T-cell (primary cell): ENCODE measurements at regions not wholly inside any gene's neighbourhood (a gene's known extent, or its start where the extent isn't known, plus 50 kb on each side); places are given as distances from the start of the nearest gene placed in this dataset.

Source experiments
- ATAC-seq, 4 experiments: fragments of 200-7000 bp in 3 of 4; fragments of 150-1000 bp in 1 of 4; cut with Tn5 transposase; replicated peaks in 1 of 4; 1 replicate in 3 of 4; 2 replicates in 1 of 4; pipeline ENCODE4 v1.10.0; 2021; ENCODE audit warnings: moderate library complexity in 3 of 4, mild to moderate bottlenecking in 2 of 4, moderate number of reproducible peaks in 1 of 4
- CTCF ChIA-PET, 2 donors: fragments of 300-600 bp; sonication (Branson Sonifier 250); formaldehyde crosslinking; loops; one replicate each; lab custom pipeline; 2022; ENCODE audit warnings: antibody characterized with exemption in 2 of 2; lab: Charles Lee
- POLR2A ChIA-PET, 2 donors: fragments of 300-600 bp; sonication (Branson Sonifier 250); formaldehyde crosslinking; loops; one replicate each; lab custom pipeline; 2022; ENCODE audit warnings: antibody characterized with exemption in 2 of 2; lab: Charles Lee
- DNase-seq, 35 experiments: peaks; one replicate each; pipeline versions ENCODE4 v3.0.0 to v3.0.0-alpha.2; 2013 to 2023
- H3K27ac ChIP-seq: one replicate; pipeline ENCODE4 v1.5.1; 2013; ENCODE audit warnings: low read length
- H3K27me3 ChIP-seq, 2 experiments: replicated peaks in 1 of 2; 1 replicate in 1 of 2; 2 replicates in 1 of 2; pipeline versions ENCODE4 v1.6.1 to v1.7.0; 2013; ENCODE audit warnings: low read length in 1 of 2, mixed read lengths in 1 of 2; ENCODE audit not compliant: control insufficient read depth in 2 of 2, insufficient read depth in 2 of 2; ENCODE audit errors: extremely low read depth in 1 of 2
- H3K36me3 ChIP-seq, 2 donors: 1 replicate in 1 of 2; 2 replicates in 1 of 2; pipeline versions ENCODE4 v1.6.1 to v1.7.0; 2013; ENCODE audit warnings: low read length in 1 of 2; ENCODE audit not compliant: control insufficient read depth in 2 of 2, insufficient read depth in 1 of 2; ENCODE audit errors: extremely low read depth in 1 of 2
- H3K4me1 ChIP-seq, 2 experiments: 1 replicate in 1 of 2; 2 replicates in 1 of 2; pipeline versions ENCODE4 v1.6.1 to v1.7.0; 2013; ENCODE audit warnings: low read length in 2 of 2, mixed read lengths in 1 of 2; ENCODE audit not compliant: insufficient read depth in 2 of 2, control insufficient read depth in 1 of 2; ENCODE audit errors: extremely low read depth in 1 of 2
- H3K4me3 ChIP-seq, 2 donors: 1 replicate in 1 of 2; 2 replicates in 1 of 2; pipeline versions ENCODE4 v1.5.1 to v1.7.0; 2013; ENCODE audit warnings: mild to moderate bottlenecking in 2 of 2, low read length in 1 of 2, moderate library complexity in 1 of 2; ENCODE audit not compliant: control insufficient read depth in 1 of 2; ENCODE audit errors: extremely low read depth in 1 of 2
- H3K9me3 ChIP-seq: 2 replicates; pipeline ENCODE4 v1.7.0; 2013
- H3K27ac Mint-ChIP-seq, 2 donors: one replicate each; pipeline ENCODE4 v1.8.0; 2020 to 2021; ENCODE audit warnings: mild to moderate bottlenecking in 2 of 2, mixed read lengths in 2 of 2
- H3K27me3 Mint-ChIP-seq, 2 donors: one replicate each; pipeline ENCODE4 v1.8.0; 2021 to 2022; ENCODE audit warnings: mixed read lengths in 2 of 2
- H3K36me3 Mint-ChIP-seq: one replicate; pipeline ENCODE4 v1.8.0; 2021; ENCODE audit warnings: mixed read lengths
- H3K4me1 Mint-ChIP-seq, 3 donors: one replicate each; pipeline ENCODE4 v1.8.0; 2020 to 2022; ENCODE audit warnings: mixed read lengths in 3 of 3, mild to moderate bottlenecking in 1 of 3
- H3K4me3 Mint-ChIP-seq, 3 donors: one replicate each; pipeline ENCODE4 v1.8.0; 2020 to 2022; ENCODE audit warnings: mild to moderate bottlenecking in 3 of 3, mixed read lengths in 3 of 3, moderate library complexity in 3 of 3
- H3K9me3 Mint-ChIP-seq, 3 donors: one replicate each; pipeline ENCODE4 v1.8.0; 2020 to 2022; ENCODE audit warnings: mixed read lengths in 3 of 3
- WGBS: methylation state at CpG from one replicate; pipeline ENCODE4 v1.1.5; 2013; ENCODE audit warnings: missing lambda C conversion rate; ENCODE audit not compliant: insufficient coverage; 5-methylcytosine and 5-hydroxymethylcytosine counted together

GRCh38 chr2:212628586-212628985 is 90.0 kb upstream of the ERBB4 start:
- Histone ChIP-seq H3K36me3 (no peaks in the 10 kb centered on the region), H3K4me1 (no peaks in the 10 kb centered on the region), H3K9me3 (no peaks in the 10 kb centered on the region), H3K27me3 (no peaks in the 10 kb centered on the region), H3K27ac (no peak overlapping the region), H3K4me3 (no peak overlapping the region)
- H3K9me3 Mint-ChIP-seq, result peaks cover 0 to 25% (median 2%) of the 10 kb centered on the region in 3 donors
- no peaks in the 10 kb centered on the region for H3K4me1 Mint-ChIP-seq
- no peaks in the 10 kb centered on the region for H3K36me3 Mint-ChIP-seq
- no CpG with 5 or more reads among the region's 1 CpG for WGBS
- ATAC-seq (no peak), DNase-seq (no peak)
- ChIA-PET CTCF (no interaction called here), POLR2A (no interaction called here)
- H3K27ac Mint-ChIP-seq, result no peak overlapping the region
- no peak overlapping the region for H3K4me3 Mint-ChIP-seq
- no peaks in the 10 kb centered on the region for H3K27me3 Mint-ChIP-seq

DNA sequence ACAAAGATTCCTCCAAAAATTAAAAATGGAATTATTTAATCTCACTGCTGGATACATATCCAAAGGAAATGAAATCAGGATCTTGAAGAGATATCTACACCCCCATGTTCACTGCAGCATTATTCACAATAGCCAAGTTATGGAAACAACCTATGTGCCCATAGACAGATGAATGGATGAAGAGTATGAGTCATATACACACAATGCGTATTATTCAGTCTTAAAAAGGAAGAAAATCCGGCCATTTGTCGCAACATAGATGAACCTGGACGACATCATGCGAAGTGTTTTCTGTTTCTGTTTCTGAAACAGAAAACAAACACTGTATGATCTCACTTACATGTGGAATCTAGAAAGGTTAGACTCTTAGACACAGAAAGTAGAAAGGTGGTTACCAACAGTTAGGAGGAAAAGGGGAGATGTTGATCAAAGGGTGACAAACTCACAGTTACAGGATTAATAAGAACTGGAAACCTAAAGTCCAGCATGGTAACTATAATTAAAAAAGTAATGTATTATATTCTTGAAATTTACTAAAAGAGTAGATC is 87.8 kb upstream of the ERBB4 start:
- H3K27ac Mint-ChIP-seq, result no peak overlapping the region

DNA sequence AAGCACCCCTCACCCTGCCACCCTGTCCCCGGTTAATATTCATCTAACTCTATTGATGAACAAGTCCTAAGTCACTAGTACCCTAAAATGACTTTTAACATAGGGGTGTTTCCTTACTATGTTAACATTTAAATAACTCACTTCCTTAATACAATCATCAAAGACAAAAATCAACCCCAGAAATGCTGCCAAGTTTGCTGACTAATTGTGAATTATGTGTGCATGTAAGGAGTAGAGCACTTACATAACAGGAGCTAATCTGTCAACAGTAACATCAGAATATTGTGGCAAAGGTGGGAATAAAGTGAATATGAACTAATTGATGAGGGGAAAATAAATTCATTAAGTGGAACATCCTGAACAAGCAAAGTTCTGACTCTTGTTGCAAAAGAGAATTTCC is 81.4 kb upstream of the ERBB4 start:
- Histone ChIP-seq H3K9me3 (no peaks in the 10 kb centered on the region), H3K27ac (no peak overlapping the region), H3K4me3 (no peak overlapping the region), H3K36me3 (no peaks in the 10 kb centered on the region), H3K27me3 (peaks cover 0 to 3% of the 10 kb centered on the region in 2 experiments), H3K4me1 (no peaks in the 10 kb centered on the region)
- ChIA-PET POLR2A (no interaction called here), CTCF (interaction anchor here in 1 of 2 donors (0.5 kb wide), 1 partner anchor 38 kb away, joined by 5 read pairs; no protein-coding TSS in a partner anchor)
- no peak for ATAC-seq
- Mint-ChIP-seq H3K9me3 (peaks cover 0 to 5% (median 3%) of the 10 kb centered on the region in 3 donors), H3K27ac (no peak overlapping the region), H3K27me3 (peaks cover 0 to 6% of the 10 kb centered on the region in 2 donors), H3K36me3 (no peaks in the 10 kb centered on the region), H3K4me1 (no peaks in the 10 kb centered on the region), H3K4me3 (no peak overlapping the region)
- DNase-seq, result no peak
- no CpG with 5 or more reads among the region's 1 CpG for WGBS

More for the DNA sequence above, 87.8 kb upstream of the ERBB4 start:
- no CpG with 5 or more reads among the region's 5 CpGs for WGBS
- H3K27me3 ChIP-seq, result no peaks in the 10 kb centered on the region
- no peaks in the 10 kb centered on the region for H3K27me3 Mint-ChIP-seq
- ChIA-PET CTCF (no interaction called here), POLR2A (no interaction called here)
- H3K9me3 ChIP-seq, result no peaks in the 10 kb centered on the region
- H3K4me3 Mint-ChIP-seq, result no peak overlapping the region
- H3K36me3 ChIP-seq, result no peaks in the 10 kb centered on the region
- peaks cover under 1 to 25% (median 2%) of the 10 kb centered on the region in 3 donors for H3K9me3 Mint-ChIP-seq
- no peaks in the 10 kb centered on the region for H3K4me1 Mint-ChIP-seq
- DNase-seq (no peak), ATAC-seq (no peak)
- no peak overlapping the region for H3K4me3 ChIP-seq
- H3K36me3 Mint-ChIP-seq, result no peaks in the 10 kb centered on the region
- H3K27ac ChIP-seq, result no peak overlapping the region
- H3K4me1 ChIP-seq, result no peaks in the 10 kb centered on the region

- POLR2A ChIA-PET, result no interaction called here
- CTCF ChIA-PET, result no interaction called here
- H3K9me3 ChIP-seq, result no peaks in the 10 kb centered on the region
- Mint-ChIP-seq H3K27me3 (peaks cover 0 to 6% of the 10 kb centered on the region in 2 donors), H3K4me1 (no peaks in the 10 kb centered on the region), H3K27ac (no peak overlapping the region), H3K9me3 (peaks cover 0 to 3% (median 0%) of the 10 kb centered on the region in 3 donors), H3K4me3 (no peak overlapping the region), H3K36me3 (no peaks in the 10 kb centered on the region)
- H3K36me3 ChIP-seq, result no peaks in the 10 kb centered on the region
- DNase-seq (no peak), ATAC-seq (no peak)
- WGBS, result 83% methylated on average over 1 of the region's 2 CpGs
- H3K4me3 ChIP-seq, result no peak overlapping the region
- peaks cover 0 to 3% of the 10 kb centered on the region in 2 experiments for H3K27me3 ChIP-seq
- no peaks in the 10 kb centered on the region for H3K4me1 ChIP-seq
- no peak overlapping the region for H3K27ac ChIP-seq
Measured at GRCh38 chr2:212618636-212619035, 80.0 kb upstream of the ERBB4 start.

DNA sequence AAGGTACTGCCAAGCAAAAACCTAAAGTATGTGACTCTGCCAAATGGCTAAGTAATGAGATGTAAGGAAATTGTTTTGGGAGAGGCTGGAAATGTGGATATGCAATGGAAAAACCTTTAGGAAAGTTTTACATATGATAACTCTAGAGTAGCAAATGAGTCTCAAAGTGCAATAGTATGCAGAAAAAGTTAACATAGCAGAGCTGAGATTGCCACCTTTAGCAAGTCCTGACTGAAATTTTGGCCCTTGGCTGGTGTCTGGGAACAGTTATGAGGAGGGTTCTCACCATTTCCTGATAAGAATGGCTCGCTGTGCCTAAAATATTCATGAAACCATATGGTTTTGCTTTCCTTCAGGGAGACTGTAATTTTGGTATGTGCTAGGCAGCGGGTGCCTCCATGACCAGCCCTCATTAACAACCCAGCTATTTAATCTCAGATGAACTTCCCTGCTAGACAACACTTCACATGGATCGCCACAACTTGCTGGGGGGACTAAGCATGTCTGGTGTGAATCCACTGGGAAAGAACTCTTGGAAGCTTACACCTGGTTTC is 72.3 kb upstream of the ERBB4 start:
- ChIA-PET CTCF (no interaction called here), POLR2A (no interaction called here)
- no peaks in the 10 kb centered on the region for H3K36me3 ChIP-seq
- Mint-ChIP-seq H3K4me3 (no peak overlapping the region), H3K9me3 (peaks cover 0 to 3% (median 0%) of the 10 kb centered on the region in 3 donors), H3K4me1 (no peaks in the 10 kb centered on the region), H3K36me3 (no peaks in the 10 kb centered on the region), H3K27ac (no peak overlapping the region), H3K27me3 (no peaks in the 10 kb centered on the region)
- no CpG with 5 or more reads among the region's 3 CpGs for WGBS
- ATAC-seq (no peak), DNase-seq (no peak)
- no peaks in the 10 kb centered on the region for H3K9me3 ChIP-seq
- no peaks in the 10 kb centered on the region for H3K4me1 ChIP-seq
- no peaks in the 10 kb centered on the region for H3K27me3 ChIP-seq
- no peak overlapping the region for H3K4me3 ChIP-seq
- no peak overlapping the region for H3K27ac ChIP-seq

DNA sequence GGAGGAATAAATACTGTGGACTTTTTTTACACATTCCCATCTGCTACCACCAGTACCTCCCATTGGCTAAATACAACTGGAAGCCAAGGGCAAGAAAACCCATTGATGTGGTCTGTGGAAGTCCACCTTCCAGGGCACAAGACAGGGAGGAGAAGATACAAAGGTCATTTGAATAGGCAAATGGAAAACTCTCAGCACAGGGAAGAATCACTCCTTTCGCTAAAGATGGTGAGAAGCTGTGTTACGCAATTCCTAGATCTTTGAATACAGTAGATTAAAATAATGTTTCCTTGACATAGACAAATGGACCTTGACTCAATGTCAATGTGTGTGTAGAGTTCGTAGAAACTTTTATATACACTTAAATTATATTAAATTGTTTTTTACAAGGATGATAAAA is 70.9 kb upstream of the ERBB4 start:
- WGBS, result no CpG with 5 or more reads among the region's 3 CpGs
- Mint-ChIP-seq H3K27me3 (no peaks in the 10 kb centered on the region), H3K27ac (no peak overlapping the region), H3K9me3 (peaks cover 0 to 3% (median 0%) of the 10 kb centered on the region in 3 donors), H3K4me3 (no peak overlapping the region), H3K36me3 (no peaks in the 10 kb centered on the region), H3K4me1 (no peaks in the 10 kb centered on the region)
- CTCF ChIA-PET, result no interaction called here
- Histone ChIP-seq H3K36me3 (no peaks in the 10 kb centered on the region), H3K27me3 (peaks cover 0 to 6% of the 10 kb centered on the region in 2 experiments), H3K4me3 (no peak overlapping the region), H3K9me3 (no peaks in the 10 kb centered on the region), H3K27ac (no peak overlapping the region), H3K4me1 (no peaks in the 10 kb centered on the region)
- no peak for ATAC-seq
- POLR2A ChIA-PET, result no interaction called here
- no peak for DNase-seq
